Right lobe of liver (tissue), 4 donors: ENCODE measurements at regions not wholly inside any gene's neighbourhood (a gene's known extent, or its start where the extent isn't known, plus 50 kb on each side); places are given as distances from the start of the nearest gene placed in this dataset.

Experiments
- CTCF ChIP-seq, 4 donors: fragments of 200-600 bp in 3 of 4; fragments of 450-650 bp in 1 of 4; IDR thresholded peaks; one replicate each; pipeline versions ENCODE4 v1.5.1 to v1.8.0; 2016 to 2022; ENCODE audit warnings: antibody characterized with exemption in 4 of 4, mild to moderate bottlenecking in 2 of 4
- POLR2A ChIP-seq: fragments of 450-650 bp; IDR thresholded peaks from one replicate; pipeline ENCODE4 v1.6.1; 2017; ENCODE audit warnings: antibody characterized with exemption, mild to moderate bottlenecking
- donor health status: DM: no; HTN: no; CAD: no.
- donor health status: DM: no; HTN: no; CAD: no.
- donor health status: DM: no; HTN: yes; CAD: no.

- no peak for TF ChIP-seq CTCF (IDR thresholded peaks at IDR 0.05)
- no peak for TF ChIP-seq POLR2A
Measured at GRCh38 chr12:67837876-67838275, 151.4 kb upstream of the IFNG-AS1 start.
